B cell (primary cell): ENCODE measurements at regions not wholly inside any gene's neighbourhood (a gene's known extent, or its start where the extent isn't known, plus 50 kb on each side); places are given as distances from the start of the nearest gene placed in this dataset.

Experiments
- ATAC-seq: fragments of 200-7000 bp; cut with Tn5 transposase; one replicate; pipeline ENCODE4 v1.10.0; 2021; ENCODE audit warnings: low read depth, mild to moderate bottlenecking, moderate number of reproducible peaks, moderate library complexity
- CTCF ChIA-PET: fragments of 350-600 bp; sonication (Branson Sonifier 250); formaldehyde crosslinking; loops from one replicate; lab custom pipeline; 2021; ENCODE audit warnings: antibody characterized with exemption, inconsistent platforms; lab: Charles Lee
- POLR2A ChIA-PET: fragments of 350-600 bp; sonication (Branson Sonifier 250); formaldehyde crosslinking; loops from one replicate; lab custom pipeline; 2021; ENCODE audit warnings: antibody characterized with exemption; lab: Charles Lee
- DNase-seq: peaks from one replicate; pipeline ENCODE4 v3.0.0; 2013
- H2AFZ ChIP-seq: 2 replicates; pipeline ENCODE4 v1.6.1; 2012; ENCODE audit warnings: mild to moderate bottlenecking, low read depth, low read length; ENCODE audit not compliant: insufficient read depth, poor library complexity, severe bottlenecking
- H3K27ac ChIP-seq, 2 donors: 1 replicate in 1 of 2; 2 replicates in 1 of 2; pipeline ENCODE4 v1.5.1; 2012 to 2013; ENCODE audit warnings: low read length in 2 of 2, mild to moderate bottlenecking in 2 of 2, moderate library complexity in 1 of 2
- H3K27me3 ChIP-seq, 4 experiments: fragments of 200-600 bp in 1 of 4; sonication (generic) in 1 of 4; replicated peaks in 1 of 4; 1 replicate in 2 of 4; 2 replicates in 2 of 4; pipeline versions ENCODE4 v1.6.1 to v1.7.0; 2013 to 2016; ENCODE audit warnings: low read length in 3 of 4, mild to moderate bottlenecking in 2 of 4, mixed read lengths in 1 of 4, moderate library complexity in 1 of 4; ENCODE audit not compliant: insufficient read depth in 4 of 4, control insufficient read depth in 3 of 4; ENCODE audit errors: control extremely low read depth in 1 of 4
- H3K36me3 ChIP-seq, 2 experiments: replicated peaks in 1 of 2; 1 replicate in 1 of 2; 2 replicates in 1 of 2; pipeline versions ENCODE4 v1.6.1 to v1.7.1; 2013; ENCODE audit warnings: low read length in 1 of 2; ENCODE audit not compliant: insufficient read depth in 2 of 2, control insufficient read depth in 1 of 2; ENCODE audit errors: control extremely low read depth in 1 of 2, extremely low read depth in 1 of 2
- H3K4me1 ChIP-seq, 2 donors: fragments of 200-600 bp in 1 of 2; sonication (generic) in 1 of 2; 1 replicate in 1 of 2; 2 replicates in 1 of 2; pipeline versions ENCODE4 v1.5.1 to v1.6.1; 2013 to 2017; ENCODE audit warnings: low read length in 2 of 2; ENCODE audit not compliant: control insufficient read depth in 2 of 2, insufficient read depth in 2 of 2
- H3K4me2 ChIP-seq: replicated peaks from 2 replicates; pipeline ENCODE3; 2012; ENCODE audit warnings: mild to moderate bottlenecking, low read depth, low read length; ENCODE audit not compliant: poor library complexity, severe bottlenecking
- H3K4me3 ChIP-seq, 5 experiments: fragments of 200-600 bp in 1 of 5; sonication (generic) in 1 of 5; 1 replicate in 3 of 5; 2 replicates in 2 of 5; pipeline versions ENCODE4 v1.5.1 to v1.7.0; 2011 to 2016; ENCODE audit warnings: low read length in 4 of 5, mild to moderate bottlenecking in 4 of 5, low read depth in 2 of 5, control low read depth in 1 of 5, moderate library complexity in 1 of 5; ENCODE audit not compliant: insufficient read depth in 1 of 5; ENCODE audit errors: control extremely low read depth in 1 of 5, extremely low read depth in 1 of 5
- H3K79me2 ChIP-seq: fragments of 200-600 bp; sonication (generic); one replicate; pipeline ENCODE4 v1.6.0; 2016; ENCODE audit warnings: low read length; ENCODE audit not compliant: control insufficient read depth, insufficient read depth
- H3K9ac ChIP-seq: fragments of 200-600 bp; sonication (generic); 2 replicates; pipeline ENCODE4 v1.6.1; 2017; ENCODE audit warnings: mild to moderate bottlenecking, low read length, moderate library complexity
- H3K9me3 ChIP-seq, 3 donors: one replicate each; pipeline versions ENCODE4 v1.6.1 to v1.7.1; 2013; ENCODE audit warnings: low read length in 2 of 3; ENCODE audit not compliant: control insufficient read depth in 2 of 3, insufficient read depth in 1 of 3; ENCODE audit errors: control extremely low read depth in 1 of 3
- H4K20me1 ChIP-seq: 2 replicates; pipeline ENCODE4 v1.6.0; 2012; ENCODE audit warnings: mild to moderate bottlenecking, low read length; ENCODE audit not compliant: insufficient read depth, control insufficient read depth, poor library complexity, severe bottlenecking
- H3K27ac Mint-ChIP-seq: one replicate; pipeline ENCODE4 v1.8.0; 2021; ENCODE audit warnings: mixed read lengths
- H3K27me3 Mint-ChIP-seq: one replicate; pipeline ENCODE4 v1.8.0; 2021; ENCODE audit warnings: mixed read lengths
- H3K4me1 Mint-ChIP-seq: one replicate; pipeline ENCODE4 v1.8.0; 2021; ENCODE audit warnings: mixed read lengths
- H3K4me3 Mint-ChIP-seq: one replicate; pipeline ENCODE4 v1.8.0; 2021; ENCODE audit warnings: mixed read lengths
- H3K9me3 Mint-ChIP-seq: one replicate; pipeline ENCODE4 v1.8.0; 2022; ENCODE audit warnings: mixed read lengths; ENCODE audit not compliant: insufficient read depth
- EZH2 ChIP-seq: IDR thresholded peaks from 2 replicates; pipeline ENCODE4 v1.6.1; 2012; ENCODE audit warnings: borderline replicate concordance, low read depth, mild to moderate bottlenecking, moderate library complexity, low read length; ENCODE audit not compliant: insufficient read depth, poor library complexity, severe bottlenecking
- WGBS: methylation state at CpG from one replicate; pipeline ENCODE4 v1.1.5; 2013; ENCODE audit warnings: missing lambda C conversion rate; ENCODE audit not compliant: insufficient coverage; 5-methylcytosine and 5-hydroxymethylcytosine counted together
- intact Hi-C: fragments of 100-400 bp; cut with micrococcal nuclease; formaldehyde crosslinking; loops from one replicate; pipeline ENCODE4 v1.10.0; 2022
- TF ChIP-seq, protein P1 (sequence below): fragments of 200-600 bp; IDR thresholded peaks from one replicate; pipeline ENCODE4 v1.8.0; 2022; ENCODE audit warnings: antibody characterized with exemption, mild to moderate bottlenecking

DNA sequence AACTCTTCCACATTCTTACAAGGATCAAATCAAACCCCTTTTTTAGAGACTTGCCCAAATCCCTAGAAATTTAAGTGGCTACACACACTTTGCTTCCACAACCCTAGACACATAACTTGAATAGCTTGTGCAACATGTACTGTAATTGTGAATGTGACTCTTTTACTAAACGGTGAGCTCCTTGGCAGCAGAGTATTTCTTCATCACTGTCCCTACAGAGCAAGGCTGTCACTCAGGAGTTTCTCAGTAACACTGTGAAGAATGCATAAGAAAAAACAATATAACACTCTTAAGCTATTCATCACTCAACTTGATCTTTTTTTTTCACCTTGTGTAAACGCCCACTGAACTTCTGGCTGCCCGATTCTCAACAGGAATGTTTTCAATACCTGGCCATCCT lies 53.8 kb upstream of the ADAMTS18 start:
- DNase-seq, result no peak
- CTCF ChIA-PET, result no interaction called here
- H3K27me3 Mint-ChIP-seq, result peaks cover 12% of the 10 kb centered on the region
- TF ChIP-seq, protein P1, sequence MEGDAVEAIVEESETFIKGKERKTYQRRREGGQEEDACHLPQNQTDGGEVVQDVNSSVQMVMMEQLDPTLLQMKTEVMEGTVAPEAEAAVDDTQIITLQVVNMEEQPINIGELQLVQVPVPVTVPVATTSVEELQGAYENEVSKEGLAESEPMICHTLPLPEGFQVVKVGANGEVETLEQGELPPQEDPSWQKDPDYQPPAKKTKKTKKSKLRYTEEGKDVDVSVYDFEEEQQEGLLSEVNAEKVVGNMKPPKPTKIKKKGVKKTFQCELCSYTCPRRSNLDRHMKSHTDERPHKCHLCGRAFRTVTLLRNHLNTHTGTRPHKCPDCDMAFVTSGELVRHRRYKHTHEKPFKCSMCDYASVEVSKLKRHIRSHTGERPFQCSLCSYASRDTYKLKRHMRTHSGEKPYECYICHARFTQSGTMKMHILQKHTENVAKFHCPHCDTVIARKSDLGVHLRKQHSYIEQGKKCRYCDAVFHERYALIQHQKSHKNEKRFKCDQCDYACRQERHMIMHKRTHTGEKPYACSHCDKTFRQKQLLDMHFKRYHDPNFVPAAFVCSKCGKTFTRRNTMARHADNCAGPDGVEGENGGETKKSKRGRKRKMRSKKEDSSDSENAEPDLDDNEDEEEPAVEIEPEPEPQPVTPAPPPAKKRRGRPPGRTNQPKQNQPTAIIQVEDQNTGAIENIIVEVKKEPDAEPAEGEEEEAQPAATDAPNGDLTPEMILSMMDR, result no peak
- TF ChIP-seq EZH2, result no peak
- Histone ChIP-seq H3K4me1 (no peaks in the 10 kb centered on the region), H3K27ac (no peak overlapping the region), H4K20me1 (no peaks in the 10 kb centered on the region), H3K9ac (no peak overlapping the region), H3K4me3 (no peak overlapping the region), H3K36me3 (no peaks in the 10 kb centered on the region), H2AFZ (no peak overlapping the region), H3K79me2 (no peaks in the 10 kb centered on the region), H3K9me3 (peaks cover 0 to 5% (median 2%) of the 10 kb centered on the region in 3 donors), H3K4me2 (no peak overlapping the region), H3K27me3 (peaks cover 0 to 3% (median 0%) of the 10 kb centered on the region in 4 experiments)
- no peak for ATAC-seq
- H3K9me3 Mint-ChIP-seq, result peaks cover 4% of the 10 kb centered on the region
- intact Hi-C loops, result no loop called here
- 67% methylated on average over 2 of the region's 3 CpGs for WGBS
- H3K4me1 Mint-ChIP-seq, result no peaks in the 10 kb centered on the region
- POLR2A ChIA-PET, result no interaction called here
- H3K27ac Mint-ChIP-seq, result no peak overlapping the region
- H3K4me3 Mint-ChIP-seq, result no peak overlapping the region

DNA sequence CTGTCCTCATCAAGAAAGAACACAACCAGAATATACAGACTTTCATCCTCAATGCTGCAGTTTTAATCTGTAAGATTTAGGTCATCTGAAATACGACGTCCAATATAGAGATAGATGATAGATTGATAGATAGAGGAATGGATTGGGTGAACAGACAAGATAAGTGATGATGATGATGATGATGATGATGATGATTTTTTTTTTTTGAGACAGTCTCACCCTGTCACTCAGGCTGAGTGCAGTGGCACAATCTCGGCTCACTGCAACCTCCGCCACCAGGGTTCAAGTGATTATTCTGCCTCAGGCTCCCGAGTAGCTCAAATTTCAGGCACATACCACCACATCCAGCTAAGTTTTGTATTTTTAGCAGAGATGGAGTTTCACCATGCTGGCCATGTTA lies 56.3 kb upstream of the ADAMTS18 start:
- H3K27me3 Mint-ChIP-seq, result peaks cover 3% of the 10 kb centered on the region
- ATAC-seq, result no peak
- Histone ChIP-seq H3K27ac (no peak overlapping the region), H4K20me1 (no peaks in the 10 kb centered on the region), H3K9ac (no peak overlapping the region), H3K9me3 (peaks cover 0 to 5% (median 2%) of the 10 kb centered on the region in 3 donors), H3K4me2 (no peak overlapping the region), H3K4me1 (no peaks in the 10 kb centered on the region), H2AFZ (no peak overlapping the region), H3K27me3 (no peaks in the 10 kb centered on the region), H3K79me2 (no peaks in the 10 kb centered on the region), H3K36me3 (no peaks in the 10 kb centered on the region), H3K4me3 (no peak overlapping the region)
- ChIA-PET POLR2A (no interaction called here), CTCF (no interaction called here)
- H3K27ac Mint-ChIP-seq, result no peak overlapping the region
- DNase-seq, result no peak
- no peak for TF ChIP-seq EZH2
- TF ChIP-seq, protein P1, result no peak
- no CpG with 5 or more reads among the region's 5 CpGs for WGBS
- peaks cover 4% of the 10 kb centered on the region for H3K9me3 Mint-ChIP-seq
- intact Hi-C loops, result no loop called here
- H3K4me3 Mint-ChIP-seq, result no peak overlapping the region
- no peaks in the 10 kb centered on the region for H3K4me1 Mint-ChIP-seq
